Rectal smooth muscle tissue (tissue), 1 donor: ENCODE measurements at regions not wholly inside any gene's neighbourhood (a gene's known extent, or its start where the extent isn't known, plus 50 kb on each side); places are given as distances from the start of the nearest gene placed in this dataset.
"Not testable (repeated sequence)": the region's sequence is repeated elsewhere in the genome, so short reads cannot be mapped to it uniquely, and the experiment has no call there.

Experiments used
- H3K27ac ChIP-seq: one replicate; pipeline ENCODE4 v1.7.0; 2013; ENCODE audit warnings: low read depth, low read length, inconsistent platforms
- H3K27me3 ChIP-seq: one replicate; pipeline ENCODE4 v1.7.0; 2013; ENCODE audit warnings: low read length; ENCODE audit not compliant: control insufficient read depth, insufficient read depth
- H3K36me3 ChIP-seq: one replicate; pipeline ENCODE4 v1.7.0; 2013; ENCODE audit warnings: low read length; ENCODE audit not compliant: control insufficient read depth, insufficient read depth
- H3K4me1 ChIP-seq: one replicate; pipeline ENCODE4 v1.7.0; 2013; ENCODE audit warnings: low read length; ENCODE audit not compliant: control insufficient read depth, insufficient read depth
- H3K4me3 ChIP-seq: one replicate; pipeline ENCODE4 v1.7.0; 2013; ENCODE audit warnings: low read length
- H3K9ac ChIP-seq: one replicate; pipeline ENCODE4 v1.7.0; 2013; ENCODE audit warnings: low read length

DNA sequence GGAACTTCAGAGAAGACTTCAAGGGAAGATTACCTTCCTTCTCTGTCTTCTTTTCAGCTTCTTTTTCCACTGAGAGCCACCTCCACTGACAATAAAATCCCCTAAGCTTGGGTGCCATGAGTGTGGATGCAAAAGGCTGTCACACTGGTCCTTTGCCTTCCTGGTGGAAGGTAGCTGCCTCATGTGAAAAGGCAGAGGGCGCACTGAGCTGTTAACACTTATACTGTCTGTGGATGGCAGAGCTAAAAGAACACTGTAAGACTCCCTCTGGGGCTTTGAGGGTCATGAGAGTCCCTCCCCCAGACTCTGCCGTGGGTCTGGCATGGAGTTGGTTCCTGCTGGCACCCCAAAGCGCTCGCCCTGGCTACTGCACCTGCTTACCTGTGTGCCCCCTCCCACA, 536.7 kb upstream of the IMPG1 start:
- Histone ChIP-seq H3K27me3 (no peaks in the 10 kb centered on the region), H3K4me1 (no peaks in the 10 kb centered on the region), H3K36me3 (no peaks in the 10 kb centered on the region), H3K27ac (no peak overlapping the region), H3K4me3 (no peak overlapping the region), H3K9ac (no peak overlapping the region)

DNA sequence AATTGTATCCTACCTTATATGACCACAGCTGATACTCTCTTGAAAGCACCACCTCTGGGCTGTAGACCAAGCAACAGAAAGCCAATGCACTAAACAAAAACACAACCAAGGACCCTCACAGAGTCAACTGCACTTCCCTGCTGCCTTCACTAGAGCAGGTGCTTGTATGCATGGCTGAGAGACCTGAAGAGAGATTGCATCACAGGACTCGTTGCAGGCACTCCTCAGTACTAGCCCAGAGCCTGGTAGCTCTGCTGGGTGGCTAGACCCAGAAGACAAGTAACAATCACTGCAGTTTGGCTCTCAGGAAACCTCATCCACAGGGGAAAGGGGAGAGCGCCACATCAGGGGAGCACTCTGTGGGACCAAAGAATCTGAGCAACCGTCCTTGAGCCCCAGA, 521.6 kb upstream of the IMPG1 start:
- no peaks in the 10 kb centered on the region for H3K4me1 ChIP-seq
- H3K27ac ChIP-seq: no peak overlapping the region
- H3K9ac ChIP-seq: no peak overlapping the region
- no peaks in the 10 kb centered on the region for H3K36me3 ChIP-seq
- H3K4me3 ChIP-seq: no peak overlapping the region
- no peaks in the 10 kb centered on the region for H3K27me3 ChIP-seq

DNA sequence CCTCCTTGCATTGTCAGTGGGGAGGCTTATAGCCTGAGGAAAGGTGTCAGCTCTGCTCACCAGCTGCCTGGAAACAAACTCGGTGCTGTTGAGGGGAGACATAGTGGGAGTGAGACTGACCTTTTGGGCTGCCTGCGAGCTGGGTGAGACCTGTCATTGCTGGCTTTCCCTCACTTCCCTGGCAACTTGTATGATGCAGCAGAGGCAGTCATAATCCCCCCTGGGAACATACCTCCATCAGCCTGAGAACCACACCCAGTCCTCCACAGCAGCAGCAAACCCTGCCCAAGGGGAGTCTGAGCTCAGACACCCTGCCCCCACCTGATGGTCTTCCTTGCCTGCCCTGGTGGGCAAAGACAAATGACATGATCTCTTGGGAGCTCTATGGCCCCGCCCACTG, 521.2 kb upstream of the IMPG1 start:
- H3K4me3 ChIP-seq: no peak overlapping the region
- H3K27ac ChIP-seq: no peak overlapping the region
- H3K4me1 ChIP-seq: no peaks in the 10 kb centered on the region
- no peaks in the 10 kb centered on the region for H3K27me3 ChIP-seq
- no peak overlapping the region for H3K9ac ChIP-seq
- H3K36me3 ChIP-seq: no peaks in the 10 kb centered on the region

DNA sequence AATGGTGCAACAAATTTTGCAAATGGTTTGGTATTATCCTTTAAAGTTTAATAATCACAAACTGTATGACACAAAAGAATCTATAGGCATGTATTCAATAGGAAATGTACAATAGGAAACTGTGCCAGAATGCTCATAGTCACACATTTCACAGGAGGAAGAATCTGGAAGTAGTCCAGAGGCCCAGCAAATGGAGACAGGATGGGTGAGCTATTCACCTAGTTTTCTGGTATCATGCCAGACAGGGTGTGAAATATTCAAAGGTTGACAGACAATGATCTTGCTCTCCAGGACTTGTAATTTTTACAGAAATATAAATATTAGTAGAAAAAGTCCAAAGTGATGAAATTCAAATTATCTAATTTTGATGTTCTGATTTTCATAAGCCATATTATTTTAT, 520.1 kb upstream of the IMPG1 start:
- no peak overlapping the region for H3K4me3 ChIP-seq
- H3K4me1 ChIP-seq: no peaks in the 10 kb centered on the region
- no peak overlapping the region for H3K9ac ChIP-seq
- no peak overlapping the region for H3K27ac ChIP-seq
- H3K36me3 ChIP-seq: no peaks in the 10 kb centered on the region
- no peaks in the 10 kb centered on the region for H3K27me3 ChIP-seq

DNA sequence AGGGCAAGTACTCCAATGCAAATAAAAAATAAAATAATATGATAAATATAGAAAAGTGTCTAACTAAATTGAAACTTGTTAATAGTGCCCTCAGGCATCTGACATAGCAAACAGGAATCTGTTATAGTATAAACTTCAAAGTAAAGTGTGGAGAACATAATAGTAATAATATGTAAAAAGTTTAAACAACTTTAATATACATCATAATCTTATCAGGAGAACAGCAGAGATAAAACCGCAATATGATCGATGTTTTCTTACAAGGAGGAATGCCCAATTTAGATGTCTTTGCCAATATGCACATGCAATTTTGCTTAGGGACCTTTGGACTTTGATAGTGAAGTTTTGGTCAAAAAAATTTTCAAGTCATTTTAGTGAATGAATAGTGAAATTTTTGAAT, 514.8 kb upstream of the IMPG1 start:
- H3K27ac ChIP-seq: no peak overlapping the region
- no peaks in the 10 kb centered on the region for H3K27me3 ChIP-seq
- no peak overlapping the region for H3K4me3 ChIP-seq
- no peak overlapping the region for H3K9ac ChIP-seq
- no peaks in the 10 kb centered on the region for H3K4me1 ChIP-seq
- H3K36me3 ChIP-seq: no peaks in the 10 kb centered on the region

GRCh38 chr6:76584121-76584520, 511.7 kb upstream of the IMPG1 start:
- H3K4me3 ChIP-seq: no peak overlapping the region
- no peaks in the 10 kb centered on the region for H3K4me1 ChIP-seq
- H3K27me3 ChIP-seq: no peaks in the 10 kb centered on the region
- H3K27ac ChIP-seq: no peak overlapping the region
- no peak overlapping the region for H3K9ac ChIP-seq
- no peaks in the 10 kb centered on the region for H3K36me3 ChIP-seq

DNA sequence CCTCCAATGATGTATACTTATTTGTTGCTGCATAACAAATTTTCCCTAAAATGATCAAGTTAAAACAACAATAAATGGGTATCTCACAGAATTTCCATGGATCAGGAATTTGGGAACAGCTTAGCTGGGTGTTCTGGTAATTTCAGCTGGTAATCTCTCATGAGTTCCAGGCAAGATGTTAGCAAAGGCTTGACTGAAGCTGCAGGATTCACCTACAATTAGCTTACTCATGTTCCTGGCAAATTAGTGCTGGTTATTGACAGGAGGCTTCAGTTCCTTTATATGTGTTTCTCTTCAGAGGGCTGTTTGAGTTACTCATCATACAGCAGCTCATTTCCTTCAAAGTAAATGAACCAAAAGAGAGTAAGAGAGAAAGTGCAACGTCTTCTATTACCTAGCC, 506.3 kb upstream of the IMPG1 start:
- Histone ChIP-seq H3K4me1 (no peaks in the 10 kb centered on the region), H3K36me3 (no peaks in the 10 kb centered on the region), H3K27me3 (no peaks in the 10 kb centered on the region), H3K4me3 (no peak overlapping the region), H3K27ac (no peak overlapping the region), H3K9ac (no peak overlapping the region)

GRCh38 chr6:76574746-76575145, 502.3 kb upstream of the IMPG1 start:
- H3K36me3 ChIP-seq: no peaks in the 10 kb centered on the region
- no peak overlapping the region for H3K27ac ChIP-seq
- no peak overlapping the region for H3K4me3 ChIP-seq
- H3K27me3 ChIP-seq: no peaks in the 10 kb centered on the region
- H3K4me1 ChIP-seq: no peaks in the 10 kb centered on the region
- no peak overlapping the region for H3K9ac ChIP-seq

- Histone ChIP-seq H3K9ac (no peak overlapping the region), H3K27me3 (no peaks in the 10 kb centered on the region), H3K27ac (no peak overlapping the region), H3K36me3 (no peaks in the 10 kb centered on the region), H3K4me3 (no peak overlapping the region), H3K4me1 (no peaks in the 10 kb centered on the region)
Observed at GRCh38 chr6:76565932-76566331, 493.5 kb upstream of the IMPG1 start.

DNA sequence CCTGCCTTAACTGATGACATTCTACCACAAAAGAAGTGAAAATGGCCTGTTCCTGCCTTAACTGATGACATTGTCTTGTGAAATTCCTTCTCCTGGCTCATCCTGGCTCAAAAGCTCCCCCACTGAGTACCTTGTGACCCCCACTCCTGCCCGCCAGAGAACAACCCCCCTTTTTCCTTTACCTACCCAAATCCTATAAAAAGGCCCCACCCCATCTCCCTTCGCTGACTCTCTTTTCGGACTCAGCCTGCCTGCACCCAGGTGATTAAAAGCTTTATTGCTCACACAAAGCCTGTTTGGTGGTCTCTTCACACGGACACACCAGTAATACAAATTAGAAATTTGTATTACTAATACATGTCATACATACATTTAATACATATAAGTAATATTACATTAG, 489.9 kb upstream of the IMPG1 start:
- not testable (repeated sequence) for H3K9ac ChIP-seq, H3K27ac ChIP-seq, H3K4me3 ChIP-seq, H3K27me3 ChIP-seq, H3K4me1 ChIP-seq, H3K36me3 ChIP-seq

- H3K27ac ChIP-seq, H3K36me3 ChIP-seq, H3K4me1 ChIP-seq, H3K9ac ChIP-seq, H3K4me3 ChIP-seq, H3K27me3 ChIP-seq: not testable (repeated sequence)
Observed at GRCh38 chr6:76560851-76561755, 488.6 kb upstream of the IMPG1 start.

GRCh38 chr6:76553256-76553655, 480.8 kb upstream of the IMPG1 start:
- Histone ChIP-seq H3K36me3 (no peaks in the 10 kb centered on the region), H3K9ac (no peak overlapping the region), H3K4me1 (no peaks in the 10 kb centered on the region), H3K27me3 (no peaks in the 10 kb centered on the region), H3K27ac (no peak overlapping the region), H3K4me3 (no peak overlapping the region)

GRCh38 chr6:76552268-76552667, 479.8 kb upstream of the IMPG1 start:
- H3K36me3 ChIP-seq: no peaks in the 10 kb centered on the region
- no peaks in the 10 kb centered on the region for H3K27me3 ChIP-seq
- H3K9ac ChIP-seq: no peak overlapping the region
- no peaks in the 10 kb centered on the region for H3K4me1 ChIP-seq
- H3K4me3 ChIP-seq: no peak overlapping the region
- H3K27ac ChIP-seq: no peak overlapping the region
